ENCODE measurements at regions not wholly inside any gene's neighbourhood (a gene's known extent, or its start where the extent isn't known, plus 50 kb on each side); places are given as distances from the start of the nearest gene placed in this dataset.

DNA sequence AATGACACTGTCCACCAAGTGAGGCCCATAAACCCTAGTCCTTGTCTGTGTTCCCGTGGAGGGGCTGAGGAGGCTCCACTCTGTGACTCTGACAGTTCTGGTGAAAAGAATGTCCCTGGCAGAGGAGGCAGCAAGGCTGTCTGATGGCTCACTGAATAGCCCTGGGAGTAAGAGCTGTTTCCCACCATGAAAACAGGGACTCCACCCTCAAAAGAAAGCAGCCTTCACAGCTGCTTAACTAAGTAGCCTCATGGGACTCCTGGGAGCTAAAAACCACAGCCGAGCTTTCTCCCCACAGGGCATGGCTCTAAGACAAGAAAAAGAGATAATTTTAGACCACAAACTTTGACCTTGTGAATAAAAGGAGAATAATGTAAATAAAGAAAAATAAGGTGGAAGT, 135.1 kb upstream of the FRY start:
- no peak overlapping the region for H3K27ac ChIP-seq (ENCODE audit: extremely low read depth, low read depth, low read length)
- no peak overlapping the region for H3K4me3 ChIP-seq (ENCODE audit: low read depth, low read length)
- no peaks in the 10 kb centered on the region for H3K36me3 ChIP-seq (ENCODE audit: control insufficient read depth in 2 of 2, insufficient read depth in 1 of 2, low read length in 2 of 2)
- no peaks in the 10 kb centered on the region for H3K9me3 ChIP-seq (ENCODE audit: control insufficient read depth, insufficient read depth, low read depth, low read length)
- ChIA-PET CTCF (interaction anchor here (3.1 kb wide), 1 partner anchor 13 kb away, joined by 18 read pairs; no protein-coding TSS in a partner anchor), POLR2A (interaction anchor here (0.6 kb wide), 1 partner anchor 345 kb away, joined by 3 read pairs; no protein-coding TSS in a partner anchor)
- H3K4me1 ChIP-seq (ENCODE audit: control insufficient read depth, insufficient read depth, low read length), result peaks cover 12% of the 10 kb centered on the region
- TF ChIP-seq ZNF660 (tag by site-specific recombination; IDR thresholded peaks at IDR 0.05) (no peak), ZNF623 (tag by site-specific recombination; IDR thresholded peaks at IDR 0.05) (no peak), ZBTB6 (tag by site-specific recombination; IDR thresholded peaks at IDR 0.05) (no peak), ZNF157 (tag by site-specific recombination; IDR thresholded peaks at IDR 0.05) (no peak), ZNF639 (tag by site-specific recombination; IDR thresholded peaks at IDR 0.05) (no peak), ZNF248 (tag by site-specific recombination; IDR thresholded peaks at IDR 0.05) (no peak), ZEB2 (tag by site-specific recombination; IDR thresholded peaks at IDR 0.05) (no peak), ZNF664 (tag by site-specific recombination; IDR thresholded peaks at IDR 0.05) (no peak), ZNF629 (tag by site-specific recombination; IDR thresholded peaks at IDR 0.05) (no peak), ZIC2 (tag by site-specific recombination; IDR thresholded peaks at IDR 0.05) (0 out of 2 replicates have a peak, but pooled peaks have one; percentile 31), ZNF341 (tag by site-specific recombination; IDR thresholded peaks at IDR 0.05; ENCODE audit: low read depth) (no peak), OSR2 (tag by site-specific recombination; IDR thresholded peaks at IDR 0.05) (peak; percentile 49), GLI2 (tag by site-specific recombination; IDR thresholded peaks at IDR 0.05; ENCODE audit: borderline replicate concordance, low read depth) (no peak), ZNF843 (tag by site-specific recombination; IDR thresholded peaks at IDR 0.05) (no peak), ZBTB20 (tag by site-specific recombination; IDR thresholded peaks at IDR 0.05) (no peak), ZNF132 (tag by site-specific recombination; IDR thresholded peaks at IDR 0.05; ENCODE audit: borderline replicate concordance) (no peak), TRIM28 (IDR thresholded peaks at IDR 0.05; ENCODE audit: borderline replicate concordance, low read length) (no peak), ZBTB1 (tag by site-specific recombination; IDR thresholded peaks at IDR 0.05) (no peak), FEZF1 (tag by site-specific recombination; IDR thresholded peaks at IDR 0.05) (peak; percentile 47; the same call in 1 of the 2 replicates)
- TF ChIP-seq, protein P1, sequence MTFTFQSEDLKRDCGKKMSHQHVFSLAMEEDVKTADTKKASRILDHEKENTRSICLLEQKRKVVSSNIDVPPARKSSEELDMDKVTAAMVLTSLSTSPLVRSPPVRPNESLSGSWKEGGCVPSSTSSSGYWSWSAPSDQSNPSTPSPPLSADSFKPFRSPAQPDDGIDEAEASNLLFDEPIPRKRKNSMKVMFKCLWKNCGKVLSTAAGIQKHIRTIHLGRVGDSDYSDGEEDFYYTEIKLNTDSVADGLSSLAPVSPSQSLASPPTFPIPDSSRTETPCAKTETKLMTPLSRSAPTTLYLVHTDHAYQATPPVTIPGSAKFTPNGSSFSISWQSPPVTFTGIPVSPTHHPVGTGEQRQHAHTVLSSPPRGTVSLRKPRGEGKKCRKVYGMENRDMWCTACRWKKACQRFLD (tag by site-specific recombination; IDR thresholded peaks at IDR 0.05), result no peak
- TF ChIP-seq, protein P2, sequence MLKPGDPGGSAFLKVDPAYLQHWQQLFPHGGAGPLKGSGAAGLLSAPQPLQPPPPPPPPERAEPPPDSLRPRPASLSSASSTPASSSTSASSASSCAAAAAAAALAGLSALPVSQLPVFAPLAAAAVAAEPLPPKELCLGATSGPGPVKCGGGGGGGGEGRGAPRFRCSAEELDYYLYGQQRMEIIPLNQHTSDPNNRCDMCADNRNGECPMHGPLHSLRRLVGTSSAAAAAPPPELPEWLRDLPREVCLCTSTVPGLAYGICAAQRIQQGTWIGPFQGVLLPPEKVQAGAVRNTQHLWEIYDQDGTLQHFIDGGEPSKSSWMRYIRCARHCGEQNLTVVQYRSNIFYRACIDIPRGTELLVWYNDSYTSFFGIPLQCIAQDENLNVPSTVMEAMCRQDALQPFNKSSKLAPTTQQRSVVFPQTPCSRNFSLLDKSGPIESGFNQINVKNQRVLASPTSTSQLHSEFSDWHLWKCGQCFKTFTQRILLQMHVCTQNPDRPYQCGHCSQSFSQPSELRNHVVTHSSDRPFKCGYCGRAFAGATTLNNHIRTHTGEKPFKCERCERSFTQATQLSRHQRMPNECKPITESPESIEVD (tag by site-specific recombination; IDR thresholded peaks at IDR 0.05), result peak; percentile 79
- TF ChIP-seq, protein P3, sequence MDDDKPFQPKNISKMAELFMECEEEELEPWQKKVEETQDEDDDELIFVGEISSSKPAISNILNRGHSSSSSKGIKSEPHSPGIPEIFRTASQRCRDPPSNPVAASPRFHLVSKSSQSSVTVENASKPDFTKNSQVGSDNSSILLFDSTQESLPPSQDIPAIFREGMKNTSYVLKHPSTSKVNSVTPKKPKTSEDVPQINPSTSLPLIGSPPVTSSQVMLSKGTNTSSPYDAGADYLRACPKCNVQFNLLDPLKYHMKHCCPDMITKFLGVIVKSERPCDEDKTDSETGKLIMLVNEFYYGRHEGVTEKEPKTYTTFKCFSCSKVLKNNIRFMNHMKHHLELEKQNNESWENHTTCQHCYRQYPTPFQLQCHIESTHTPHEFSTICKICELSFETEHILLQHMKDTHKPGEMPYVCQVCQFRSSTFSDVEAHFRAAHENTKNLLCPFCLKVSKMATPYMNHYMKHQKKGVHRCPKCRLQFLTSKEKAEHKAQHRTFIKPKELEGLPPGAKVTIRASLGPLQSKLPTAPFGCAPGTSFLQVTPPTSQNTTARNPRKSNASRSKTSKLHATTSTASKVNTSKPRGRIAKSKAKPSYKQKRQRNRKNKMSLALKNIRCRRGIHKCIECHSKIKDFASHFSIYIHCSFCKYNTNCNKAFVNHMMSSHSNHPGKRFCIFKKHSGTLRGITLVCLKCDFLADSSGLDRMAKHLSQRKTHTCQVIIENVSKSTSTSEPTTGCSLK (tag by site-specific recombination; IDR thresholded peaks at IDR 0.05), result no peak
- TF ChIP-seq, protein P4, sequence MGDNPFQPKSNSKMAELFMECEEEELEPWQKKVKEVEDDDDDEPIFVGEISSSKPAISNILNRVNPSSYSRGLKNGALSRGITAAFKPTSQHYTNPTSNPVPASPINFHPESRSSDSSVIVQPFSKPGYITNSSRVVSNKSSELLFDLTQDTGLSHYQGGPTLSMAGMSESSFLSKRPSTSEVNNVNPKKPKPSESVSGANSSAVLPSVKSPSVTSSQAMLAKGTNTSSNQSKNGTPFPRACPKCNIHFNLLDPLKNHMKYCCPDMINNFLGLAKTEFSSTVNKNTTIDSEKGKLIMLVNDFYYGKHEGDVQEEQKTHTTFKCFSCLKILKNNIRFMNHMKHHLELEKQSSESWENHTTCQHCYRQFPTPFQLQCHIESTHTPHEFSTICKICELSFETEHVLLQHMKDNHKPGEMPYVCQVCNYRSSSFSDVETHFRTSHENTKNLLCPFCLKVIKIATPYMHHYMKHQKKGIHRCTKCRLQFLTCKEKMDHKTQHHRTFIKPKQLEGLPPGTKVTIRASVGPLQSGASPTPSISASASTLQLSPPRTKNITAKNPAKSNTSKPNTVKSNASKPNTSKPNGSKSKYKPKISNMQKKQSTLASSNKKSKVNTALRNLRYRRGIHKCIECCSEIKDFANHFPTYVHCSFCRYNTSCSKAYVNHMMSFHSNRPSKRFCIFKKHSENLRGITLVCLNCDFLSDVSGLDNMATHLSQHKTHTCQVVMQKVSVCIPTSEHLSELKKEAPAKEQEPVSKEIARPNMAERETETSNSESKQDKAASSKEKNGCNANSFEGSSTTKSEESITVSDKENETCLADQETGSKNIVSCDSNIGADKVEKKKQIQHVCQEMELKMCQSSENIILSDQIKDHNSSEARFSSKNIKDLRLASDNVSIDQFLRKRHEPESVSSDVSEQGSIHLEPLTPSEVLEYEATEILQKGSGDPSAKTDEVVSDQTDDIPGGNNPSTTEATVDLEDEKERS (tag by site-specific recombination; IDR thresholded peaks at IDR 0.05), result no peak
- TF ChIP-seq, protein P5, sequence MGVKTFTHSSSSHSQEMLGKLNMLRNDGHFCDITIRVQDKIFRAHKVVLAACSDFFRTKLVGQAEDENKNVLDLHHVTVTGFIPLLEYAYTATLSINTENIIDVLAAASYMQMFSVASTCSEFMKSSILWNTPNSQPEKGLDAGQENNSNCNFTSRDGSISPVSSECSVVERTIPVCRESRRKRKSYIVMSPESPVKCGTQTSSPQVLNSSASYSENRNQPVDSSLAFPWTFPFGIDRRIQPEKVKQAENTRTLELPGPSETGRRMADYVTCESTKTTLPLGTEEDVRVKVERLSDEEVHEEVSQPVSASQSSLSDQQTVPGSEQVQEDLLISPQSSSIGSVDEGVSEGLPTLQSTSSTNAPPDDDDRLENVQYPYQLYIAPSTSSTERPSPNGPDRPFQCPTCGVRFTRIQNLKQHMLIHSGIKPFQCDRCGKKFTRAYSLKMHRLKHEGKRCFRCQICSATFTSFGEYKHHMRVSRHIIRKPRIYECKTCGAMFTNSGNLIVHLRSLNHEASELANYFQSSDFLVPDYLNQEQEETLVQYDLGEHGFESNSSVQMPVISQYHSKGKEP (tag by site-specific recombination; IDR thresholded peaks at IDR 0.05), result 0 out of 2 replicates have a peak, but pooled peaks have one; percentile 19
